NCI-H226 (cell line): ENCODE measurements at regions not wholly inside any gene's neighbourhood (a gene's known extent, or its start where the extent isn't known, plus 50 kb on each side); places are given as distances from the start of the nearest gene placed in this dataset.
"Not testable (repeated sequence)": the region's sequence is repeated elsewhere in the genome, so short reads cannot be mapped to it uniquely, and the experiment has no call there.

Experiments used
- DNase-seq: peaks from one replicate; pipeline ENCODE4 v3.0.0-alpha.2; 2015

DNA sequence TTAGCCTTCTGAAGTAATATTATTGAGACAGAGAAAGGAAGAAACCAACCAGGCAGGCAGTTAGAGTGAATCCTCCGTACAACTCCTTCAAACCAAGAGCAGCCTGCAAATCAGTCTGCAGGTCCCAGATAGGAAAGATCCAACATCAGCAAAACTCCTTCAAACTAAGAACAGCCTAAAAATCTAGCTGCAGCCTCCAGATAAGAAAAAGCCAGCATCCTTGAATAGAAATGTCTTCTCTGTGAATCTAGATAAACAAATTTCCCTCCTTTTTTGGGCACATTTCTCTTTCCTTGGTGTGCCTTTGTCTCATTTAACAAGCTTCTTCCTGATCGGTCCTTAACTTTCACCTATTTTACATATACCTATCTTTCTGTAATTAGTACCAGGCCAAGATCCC lies 1004.6 kb upstream of the TMEFF2 start:
- no peak for DNase-seq

DNA sequence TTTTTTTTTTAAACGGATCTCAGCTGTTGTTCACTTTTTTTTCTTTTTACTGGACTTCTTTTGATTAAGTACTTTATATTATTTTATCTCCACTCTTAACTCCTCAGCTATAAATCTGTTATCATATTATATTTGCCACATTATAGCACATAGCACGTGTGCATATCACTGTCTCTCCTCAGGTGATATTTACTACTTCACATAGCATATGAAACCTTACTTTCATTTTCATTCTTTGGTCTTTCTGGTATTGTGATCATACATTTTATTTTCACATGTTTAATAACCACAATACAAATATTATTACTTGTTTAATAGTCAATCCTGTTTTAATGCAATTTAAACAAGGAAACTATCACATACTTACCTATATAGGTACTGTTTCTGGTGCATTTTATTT lies 993.1 kb upstream of the TMEFF2 start:
- no peak for DNase-seq

DNA sequence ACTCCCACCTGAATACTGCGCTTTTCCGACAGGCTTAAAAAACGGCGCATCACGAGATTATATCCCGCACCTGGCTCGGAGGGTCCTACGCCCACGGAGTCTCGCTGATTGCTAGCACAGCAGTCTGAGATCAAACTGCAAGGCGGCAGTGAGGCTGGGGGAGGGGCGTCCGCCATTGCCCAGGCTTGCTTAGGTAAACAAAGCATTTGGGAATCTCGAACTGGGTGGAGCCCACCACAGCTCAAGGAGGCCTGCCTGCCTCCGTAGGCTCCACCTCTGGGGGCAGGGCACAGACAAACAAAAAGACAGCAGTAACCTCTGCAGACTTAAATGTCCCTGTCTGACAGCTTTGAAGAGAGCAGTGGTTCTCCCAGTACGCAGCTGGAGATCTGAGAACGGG lies 976.2 kb upstream of the TMEFF2 start:
- DNase-seq, result not testable (repeated sequence)

DNA sequence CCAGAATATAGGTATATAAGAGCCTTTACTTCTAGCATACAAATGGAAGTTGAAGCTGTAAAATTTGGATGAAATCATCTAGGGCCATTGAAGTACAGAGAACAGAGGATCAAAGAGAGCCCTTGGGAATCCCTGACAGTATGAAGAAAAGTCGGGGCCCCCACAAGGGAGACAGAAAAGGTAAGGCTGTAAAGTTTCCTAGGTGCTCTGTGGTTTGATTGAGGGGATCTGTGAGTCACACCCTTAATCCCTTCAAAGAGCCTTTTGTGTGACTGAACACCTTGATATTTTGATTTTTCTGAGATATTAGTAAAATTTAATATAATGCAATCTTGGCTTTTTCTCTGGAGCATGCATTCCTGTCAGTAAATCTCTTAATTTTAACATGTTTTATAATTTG lies 961.7 kb upstream of the TMEFF2 start:
- DNase-seq, result no peak

DNA sequence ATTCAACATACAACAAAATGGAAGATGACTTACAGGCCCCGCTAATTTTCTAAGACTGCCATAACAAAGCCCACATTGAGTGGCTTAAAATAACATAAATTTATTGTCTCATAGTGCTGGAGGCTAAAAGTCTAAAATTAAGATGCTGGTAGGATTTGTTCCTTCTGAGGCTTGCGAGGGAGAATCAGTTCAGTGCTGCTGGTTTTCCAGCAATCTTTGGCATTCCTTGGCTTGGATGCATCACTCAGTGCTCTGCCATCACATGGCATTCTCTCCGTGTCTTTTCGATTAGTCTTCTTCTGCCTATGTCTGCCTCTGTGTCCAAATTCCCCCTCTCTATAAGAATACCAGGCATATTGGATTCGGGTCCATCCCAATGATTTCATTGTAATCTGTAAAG lies 959.3 kb upstream of the TMEFF2 start:
- no peak for DNase-seq

DNA sequence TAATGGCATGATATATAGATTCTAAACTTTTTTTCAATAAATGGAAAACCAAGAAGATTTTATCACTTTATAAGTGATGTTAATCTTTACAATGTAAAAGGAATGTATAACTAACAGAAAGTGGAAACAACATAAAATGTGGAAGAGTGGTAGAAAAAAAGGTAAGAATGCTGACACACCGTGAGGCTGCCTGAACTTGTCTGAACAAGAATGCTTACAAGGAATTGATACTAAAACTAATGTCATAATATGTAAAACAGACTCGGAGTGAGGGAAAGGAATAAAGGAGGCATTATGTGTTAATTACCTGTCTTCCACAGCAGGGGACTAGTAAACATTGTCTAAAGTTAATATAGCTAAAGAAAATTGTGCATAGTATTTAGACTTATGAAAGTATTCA lies 958.8 kb upstream of the TMEFF2 start:
- DNase-seq, result no peak

DNA sequence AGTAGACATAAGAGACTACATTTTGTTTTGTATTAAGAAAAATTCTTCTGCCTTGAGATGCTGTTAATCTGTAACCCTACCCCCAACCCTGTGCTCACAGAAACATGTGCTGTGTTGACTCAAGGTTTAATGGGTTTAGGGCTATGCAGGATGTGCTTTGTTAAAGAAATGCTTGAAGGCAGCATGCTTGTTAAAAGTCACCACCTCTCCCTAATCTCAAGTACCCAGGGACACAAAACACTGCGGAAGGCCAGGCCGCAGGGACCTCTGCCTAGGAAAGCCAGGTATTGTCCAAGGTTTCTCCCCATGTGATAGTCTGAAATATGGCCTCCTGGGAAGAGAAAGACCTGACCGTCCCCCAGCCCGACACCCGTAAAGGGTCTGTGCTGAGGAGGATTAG lies 947.7 kb upstream of the TMEFF2 start:
- DNase-seq, result not testable (repeated sequence)

DNA sequence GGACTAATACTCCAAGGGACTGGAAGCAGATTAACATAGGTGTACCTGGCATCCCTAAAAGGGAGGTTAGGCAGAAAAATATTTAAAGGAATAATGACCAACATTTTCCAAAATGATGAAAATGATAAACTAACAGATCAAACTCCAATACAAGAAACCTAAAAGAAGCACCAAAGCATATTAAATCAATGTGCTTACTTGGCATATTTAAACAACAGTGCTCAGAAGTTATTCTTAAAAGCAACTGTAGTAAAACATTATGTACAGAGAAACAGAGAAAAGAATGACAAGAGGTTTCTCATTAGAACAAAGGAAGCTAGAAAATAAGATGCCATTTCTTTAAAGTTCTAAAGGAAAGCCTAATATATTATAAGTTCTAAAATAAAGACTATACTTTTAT lies 947.3 kb upstream of the TMEFF2 start:
- no peak for DNase-seq

DNA sequence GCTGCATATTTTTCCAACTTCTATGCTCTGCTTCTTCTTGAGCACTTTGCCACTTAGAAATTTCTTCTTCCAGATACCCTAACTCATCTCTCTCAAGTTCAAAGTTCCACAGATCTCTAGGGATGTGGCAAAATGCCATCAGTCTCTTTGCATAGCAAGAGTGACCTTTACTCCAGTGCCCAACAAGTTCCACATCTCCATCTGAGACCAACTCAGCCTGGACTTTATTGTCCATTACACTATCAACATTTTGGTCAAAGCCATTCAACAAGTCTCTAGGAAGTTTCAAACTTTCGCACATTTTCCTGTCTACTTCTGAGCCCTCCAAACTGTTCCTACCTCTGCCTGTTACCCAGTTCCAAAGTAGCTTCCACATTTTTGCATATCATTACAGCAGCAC lies 946.2 kb upstream of the TMEFF2 start:
- not testable (repeated sequence) for DNase-seq

DNA sequence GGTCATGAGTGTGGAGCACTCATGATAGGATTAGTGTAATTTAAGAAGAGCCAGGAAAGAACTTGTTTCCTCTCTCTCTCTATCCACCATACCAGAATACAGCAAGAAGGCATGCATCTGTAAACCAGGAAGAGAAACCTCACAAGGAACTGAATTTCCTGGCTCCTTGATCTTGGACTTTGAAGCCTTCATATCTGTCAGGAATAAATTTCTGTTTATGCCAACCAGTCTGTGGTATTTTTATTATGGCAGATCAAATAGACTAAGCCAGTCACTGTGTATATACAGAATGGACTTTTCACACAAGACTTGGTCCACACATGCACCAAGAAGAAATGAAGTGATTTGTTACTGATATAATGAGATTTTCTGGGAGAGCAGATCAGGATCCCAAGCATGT lies 930.1 kb upstream of the TMEFF2 start:
- DNase-seq, result no peak

DNA sequence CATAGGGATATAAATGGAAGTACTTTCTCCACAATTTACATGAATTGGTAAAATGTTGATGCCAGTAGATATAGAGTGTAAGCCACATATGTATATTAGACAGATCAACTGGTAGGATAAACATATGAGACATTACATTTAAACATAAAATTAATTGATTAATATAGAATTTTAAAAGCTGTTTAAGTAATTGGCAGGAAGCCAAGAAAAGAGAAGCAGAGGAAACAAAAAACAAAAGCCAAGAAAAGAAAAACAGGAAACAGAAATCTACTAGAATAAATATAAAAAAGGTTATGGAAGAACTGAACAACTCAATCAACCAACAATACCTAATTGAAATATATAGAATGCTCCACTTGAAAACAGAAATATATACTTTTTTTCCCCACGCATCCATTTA lies 920.1 kb upstream of the TMEFF2 start:
- DNase-seq, result no peak

DNA sequence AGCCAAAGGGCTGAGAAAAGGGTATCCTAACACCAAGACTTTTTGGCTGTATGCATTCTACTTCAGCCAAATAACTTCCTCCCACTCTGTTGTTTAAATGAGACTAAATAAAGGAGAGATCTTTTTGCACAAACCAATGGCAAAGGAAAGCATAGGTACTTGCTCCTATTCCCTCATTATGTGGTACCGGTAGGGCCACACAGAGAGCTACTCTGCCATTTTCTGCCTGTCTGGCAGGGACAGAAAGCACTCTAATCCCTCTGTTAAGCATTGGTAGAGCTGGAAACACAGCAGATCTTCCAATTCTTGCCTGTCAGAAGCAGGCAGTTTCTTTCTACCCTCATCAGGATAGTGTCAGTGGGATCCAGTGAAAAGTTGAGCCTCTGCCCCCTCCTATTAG lies 918.3 kb upstream of the TMEFF2 start:
- no peak for DNase-seq

DNA sequence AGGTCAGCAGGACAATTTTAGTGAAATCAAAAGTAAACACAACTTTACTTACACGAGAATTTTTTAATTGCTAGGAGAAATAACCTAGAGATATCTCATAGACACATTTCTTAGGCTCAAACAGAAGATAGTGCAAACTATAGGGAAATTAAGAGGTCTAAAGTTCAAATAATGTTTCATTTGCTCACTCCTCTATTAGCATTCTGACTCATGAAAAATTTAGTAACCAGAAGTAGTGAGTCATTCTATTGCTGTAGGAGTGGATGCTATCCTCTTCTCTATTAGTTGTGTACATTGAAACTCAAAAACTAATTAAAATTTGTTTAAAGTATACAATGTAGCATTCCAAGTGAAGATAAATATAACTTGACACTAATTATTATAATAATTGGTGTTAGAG lies 908.3 kb upstream of the TMEFF2 start:
- peak; percentile 51 for DNase-seq

DNA sequence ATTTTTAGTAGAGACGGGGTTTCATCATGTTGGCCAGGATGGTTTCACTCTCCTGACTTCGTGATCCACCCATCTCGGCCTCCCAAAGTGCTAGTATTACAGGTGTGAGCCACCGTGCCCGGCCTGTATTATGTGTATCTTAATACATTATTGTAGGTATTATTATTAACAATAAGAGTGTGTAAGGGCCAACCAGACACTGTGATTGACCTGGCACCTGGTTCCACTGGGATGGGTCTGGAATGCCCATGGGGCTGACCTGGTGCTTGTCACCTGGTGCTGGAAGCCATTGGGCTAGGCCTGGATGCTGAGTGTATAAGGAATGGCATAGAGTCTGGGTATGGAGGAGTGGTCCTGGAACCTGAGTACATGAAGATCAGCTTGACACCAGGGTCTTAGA lies 906.9 kb upstream of the TMEFF2 start:
- DNase-seq, result no peak

DNA sequence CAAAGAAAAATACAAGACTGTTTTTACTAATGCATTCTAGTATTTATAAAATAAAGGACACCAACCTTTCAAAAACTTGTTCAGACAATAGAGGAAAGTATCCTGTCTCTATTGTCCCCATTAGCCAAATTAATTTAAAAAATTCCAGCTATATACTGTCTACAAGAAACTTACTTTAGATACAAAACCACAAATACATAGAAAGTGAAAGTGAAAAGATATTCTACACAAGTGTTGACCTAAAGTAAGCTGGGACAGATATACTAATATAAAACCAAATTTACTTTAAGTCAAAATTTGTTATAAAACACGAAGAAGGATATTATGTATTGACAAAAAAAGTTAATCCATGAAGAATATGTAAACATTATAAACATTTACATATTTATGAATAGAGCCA lies 893.3 kb upstream of the TMEFF2 start:
- DNase-seq, result no peak

DNA sequence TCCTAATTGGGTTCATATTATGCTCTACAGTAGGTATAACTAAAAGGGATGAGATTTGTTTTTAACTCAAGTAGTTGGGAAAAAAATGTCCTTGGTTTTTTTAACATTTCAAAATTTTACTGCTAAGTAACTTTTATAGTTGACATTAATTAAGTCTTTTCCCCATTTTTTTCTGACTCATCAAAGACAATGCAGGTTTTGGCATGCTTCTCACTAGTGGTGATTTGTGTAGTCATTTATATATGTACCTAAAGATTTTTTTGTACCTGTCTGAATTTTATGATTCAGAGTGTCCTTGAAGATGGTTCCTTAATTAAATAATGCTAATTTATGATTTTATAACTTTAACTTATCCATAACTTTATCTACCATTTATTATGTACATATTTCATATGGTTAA lies 882.3 kb upstream of the TMEFF2 start:
- DNase-seq, result no peak

DNA sequence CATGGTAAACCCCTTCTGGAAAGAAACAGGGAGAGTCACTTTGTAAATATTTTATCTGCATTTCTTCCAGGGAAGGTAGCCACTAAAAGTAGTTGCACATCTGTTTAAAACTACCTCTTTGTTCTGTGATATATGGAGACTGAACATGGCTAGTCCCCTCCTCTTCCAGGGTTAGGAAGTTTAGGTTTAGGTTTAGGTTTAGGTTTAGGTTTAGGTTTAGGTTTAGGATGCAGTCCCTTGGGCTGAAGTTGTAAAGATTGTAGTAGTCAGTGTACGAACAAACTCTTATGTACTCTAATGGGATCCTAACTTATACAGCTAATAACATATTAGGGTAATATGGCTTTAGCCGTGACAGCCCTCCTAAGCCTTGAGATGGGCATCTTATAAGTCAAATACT lies 880.2 kb upstream of the TMEFF2 start:
- no peak for DNase-seq

DNA sequence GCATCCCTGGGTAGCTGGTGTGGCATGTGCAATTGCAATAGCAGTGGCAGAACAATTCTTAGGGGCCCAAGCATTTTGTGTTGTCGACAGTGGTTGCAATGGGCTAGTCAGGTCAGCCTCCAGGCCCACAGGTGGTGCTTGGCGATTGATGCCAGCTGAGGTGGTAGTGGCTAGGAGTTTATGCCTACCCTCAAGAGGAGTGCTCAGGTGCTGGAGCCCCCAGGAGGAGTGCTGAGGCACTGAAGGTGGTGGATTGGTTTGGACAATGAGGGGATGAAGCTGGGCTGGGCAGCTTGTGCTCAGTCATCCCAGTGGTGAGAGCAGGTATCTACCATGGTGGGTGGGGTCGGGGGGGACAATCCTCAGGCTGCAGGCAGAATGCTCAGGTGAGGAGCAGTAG lies 877.9 kb upstream of the TMEFF2 start:
- no peak for DNase-seq

DNA sequence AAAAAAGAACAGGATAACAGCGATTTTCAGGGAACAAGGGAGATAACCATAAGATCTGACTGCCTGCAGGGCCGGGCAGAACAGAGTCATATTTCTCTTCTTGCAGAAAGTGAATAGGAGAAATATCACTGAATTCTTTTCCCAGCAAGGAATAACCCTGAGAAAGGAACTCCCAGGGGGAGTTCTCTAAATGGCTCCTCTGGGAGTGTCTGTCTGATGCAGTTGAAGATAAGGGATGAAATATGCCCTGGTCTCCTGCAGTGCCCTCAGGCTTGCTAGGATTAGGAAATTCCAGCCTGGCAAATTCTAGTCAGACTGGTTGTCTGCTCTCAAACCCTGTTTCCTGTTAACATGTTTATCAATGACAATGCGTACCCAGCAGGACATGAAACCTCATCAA lies 830.8 kb upstream of the TMEFF2 start:
- DNase-seq, result not testable (repeated sequence)

DNA sequence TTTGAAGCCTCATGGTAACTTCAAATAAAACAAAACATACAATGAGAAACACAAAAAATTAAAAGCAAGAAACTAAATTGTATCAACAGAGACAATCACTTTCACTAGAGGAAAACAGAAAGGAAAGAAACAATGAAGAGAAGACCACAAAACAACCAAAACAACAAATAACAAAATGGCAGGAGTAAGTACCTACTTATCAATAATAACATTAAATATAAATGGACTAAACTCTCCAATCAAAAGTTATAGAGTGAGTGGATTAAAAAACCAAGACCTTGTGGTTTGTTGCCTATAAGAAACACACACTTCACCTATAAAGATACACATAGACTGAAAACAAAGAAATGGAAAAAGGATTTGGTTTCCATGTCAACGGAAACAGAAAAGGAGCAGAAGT lies 830.1 kb upstream of the TMEFF2 start:
- DNase-seq, result no peak

DNA sequence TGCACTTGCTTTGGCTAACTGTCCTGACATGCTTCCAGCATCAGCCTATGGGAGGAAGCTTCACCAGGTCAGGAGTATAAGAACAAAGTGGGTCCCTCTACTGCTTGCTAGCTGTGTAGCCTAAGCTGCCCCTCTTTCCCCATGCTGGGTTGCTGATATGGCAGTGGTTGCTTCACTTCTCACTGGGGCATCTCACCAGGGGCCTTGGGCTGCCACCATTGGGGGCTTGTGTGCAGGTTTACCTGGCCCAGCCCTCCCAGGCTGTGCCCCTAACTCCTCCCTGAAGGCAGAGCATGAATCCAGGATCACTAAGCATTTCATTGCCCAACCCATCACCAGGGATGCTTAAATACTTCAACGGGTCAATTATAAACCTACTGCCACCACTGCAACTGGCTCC lies 817.1 kb upstream of the TMEFF2 start:
- DNase-seq, result no peak

DNA sequence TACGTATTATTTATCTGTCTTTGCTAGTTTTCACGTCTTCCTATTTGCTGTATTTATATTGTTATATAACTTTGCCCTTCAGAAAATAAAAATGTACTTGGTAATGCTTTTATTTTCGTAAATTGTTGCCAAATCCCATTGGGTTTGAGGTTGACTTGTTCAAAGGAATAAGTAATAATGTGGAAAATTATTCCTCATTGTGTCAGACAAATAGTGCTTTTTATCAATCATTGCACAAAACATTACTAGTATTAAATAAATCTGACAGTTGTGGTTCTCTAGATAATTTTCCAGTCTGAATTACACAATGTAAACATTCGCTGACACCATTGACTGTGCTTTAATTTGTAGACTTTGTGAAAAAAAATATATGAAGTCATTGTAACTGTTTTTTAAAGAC lies 798.3 kb upstream of the TMEFF2 start:
- DNase-seq, result no peak

DNA sequence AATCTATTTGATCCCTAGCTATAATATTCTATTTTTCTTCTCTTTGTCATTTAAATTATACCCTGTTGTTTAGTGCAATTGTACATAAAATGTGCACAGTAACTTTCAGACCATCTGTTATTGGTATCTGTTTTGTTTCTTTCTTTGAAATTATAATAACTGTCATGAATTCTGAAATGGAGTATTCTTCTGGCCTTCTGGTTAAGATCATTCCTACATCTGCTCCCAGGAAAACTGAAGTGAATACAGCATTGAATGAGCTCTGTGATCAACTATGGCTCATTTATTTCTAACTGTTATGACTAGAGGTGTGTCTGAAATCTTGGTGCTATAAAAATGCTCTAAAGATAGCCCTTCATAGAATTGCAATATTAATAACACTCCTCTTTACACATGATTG lies 788.4 kb upstream of the TMEFF2 start:
- no peak for DNase-seq

DNA sequence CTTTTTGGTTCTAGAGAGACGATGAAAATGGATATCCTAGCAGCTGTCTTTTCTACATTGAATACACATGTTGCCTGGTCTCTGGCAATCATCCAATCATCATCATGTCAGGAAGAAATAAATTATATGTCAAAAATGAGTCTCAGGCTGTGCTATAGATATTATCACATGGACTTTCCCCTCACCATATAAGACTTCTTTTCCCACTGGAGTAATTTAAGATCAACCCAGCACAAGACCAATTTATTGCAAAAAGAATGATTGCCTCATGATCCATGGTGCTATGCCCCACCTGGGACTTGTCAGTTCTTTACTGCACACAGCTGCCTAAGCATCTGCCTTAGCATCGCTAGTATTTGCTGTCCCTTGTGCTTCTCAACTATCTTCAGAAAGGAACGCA lies 783.7 kb upstream of the TMEFF2 start:
- no peak for DNase-seq

DNA sequence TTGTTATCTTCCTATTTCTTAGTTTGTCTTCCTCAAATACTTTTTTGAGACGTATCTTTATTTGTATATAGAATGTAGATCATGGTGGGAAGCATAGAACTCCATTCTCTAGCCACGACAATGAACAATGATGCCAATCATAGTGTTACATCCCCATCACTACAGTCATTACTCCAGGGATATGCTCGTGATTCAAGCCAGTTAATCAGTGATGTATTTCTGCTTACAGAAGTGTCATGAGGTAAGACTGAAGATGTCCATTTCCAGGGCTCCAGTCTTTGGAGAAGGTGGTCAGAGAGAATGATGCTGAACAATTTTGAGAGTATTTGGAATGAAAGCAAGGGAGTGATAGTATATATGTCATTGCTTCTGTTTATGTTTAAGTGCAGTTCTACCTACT lies 777.2 kb upstream of the TMEFF2 start:
- no peak for DNase-seq

DNA sequence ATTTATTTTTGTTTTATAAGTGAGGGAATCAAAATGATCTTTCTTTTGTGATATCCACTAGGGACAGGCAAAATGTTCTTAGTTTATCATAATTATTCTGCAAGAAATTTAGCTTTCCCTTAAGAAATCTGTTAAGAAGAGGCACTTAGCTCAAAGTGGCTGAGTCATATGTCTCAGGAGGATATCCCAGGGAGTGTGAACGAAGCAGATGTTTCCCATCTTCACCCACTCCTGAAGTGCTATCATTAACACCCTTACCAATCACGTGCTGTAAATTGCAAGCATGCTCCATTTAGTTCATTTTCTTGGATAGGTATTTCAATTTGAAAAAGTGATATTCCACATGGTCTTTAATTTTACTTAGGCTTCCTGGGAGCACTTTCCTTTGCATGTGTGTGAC lies 774.3 kb upstream of the TMEFF2 start:
- no peak for DNase-seq
